NCI-H1436 (cell line): ENCODE measurements at regions not wholly inside any gene's neighbourhood (a gene's known extent, or its start where the extent isn't known, plus 50 kb on each side); places are given as distances from the start of the nearest gene placed in this dataset.

Experiments used
- DNase-seq: peaks from one replicate; lab custom pipeline; 2025; lab: John Stamatoyannopoulos, UW

GRCh38 chr7:440059-440749 is 79.4 kb downstream of the PDGFA start:
- DNase-seq = no peak

GRCh38 chr7:441684-442421 is 77.8 kb downstream of the PDGFA start:
- no peak for DNase-seq

DNA sequence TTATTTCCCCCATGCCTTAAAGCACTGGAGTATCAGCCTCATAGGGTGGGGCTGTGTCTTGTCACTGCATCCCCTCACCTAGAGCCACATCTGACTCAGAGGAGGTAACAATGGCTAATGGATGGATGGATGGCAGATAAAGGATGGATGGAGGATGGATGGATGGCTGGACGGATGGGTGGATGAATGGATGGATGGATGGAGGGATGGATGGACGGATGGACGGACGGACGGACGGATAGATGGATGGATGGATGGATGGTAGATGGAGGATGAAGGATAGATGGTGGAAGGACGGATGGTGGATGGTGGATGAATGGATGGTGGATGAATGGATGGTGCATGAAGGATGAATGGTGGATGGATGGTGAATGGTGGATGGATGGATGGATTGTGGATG is 77.2 kb downstream of the PDGFA start:
- DNase-seq = no peak

GRCh38 chr7:443279-443833 is 76.3 kb downstream of the PDGFA start:
- DNase-seq = no peak

GRCh38 chr7:444606-445005 is 75.0 kb downstream of the PDGFA start:
- DNase-seq = no peak

- no peak for DNase-seq
Observed at GRCh38 chr7:445020-445419, 74.6 kb downstream of the PDGFA start.

- no peak for DNase-seq
Observed at GRCh38 chr7:445563-446288, 73.9 kb downstream of the PDGFA start.

GRCh38 chr7:446289-446935 is 73.2 kb downstream of the PDGFA start:
- no peak for DNase-seq
